ENCODE measurements at regions not wholly inside any gene's neighbourhood (a gene's known extent, or its start where the extent isn't known, plus 50 kb on each side); places are given as distances from the start of the nearest gene placed in this dataset.

- Histone ChIP-seq H3K36me3 (no peaks in the 10 kb centered on the region), H3K27me3 (no peaks in the 10 kb centered on the region), H3K4me3 (no peak overlapping the region), H3K9me3 (no peaks in the 10 kb centered on the region), H3K27ac (no peak overlapping the region), H3K4me1 (no peaks in the 10 kb centered on the region)
- ATAC-seq (ENCODE audit: low FRiP score in 2 of 2) (no peak), DNase-seq (no peak)
- TF ChIP-seq POLR2AphosphoS5 (IDR thresholded peaks at IDR 0.05), result no peak
- no peak for TF ChIP-seq EP300 (IDR thresholded peaks at IDR 0.05)
- no peak for TF ChIP-seq CTCF (IDR thresholded peaks at IDR 0.05)
- no peak for TF ChIP-seq POLR2A (IDR thresholded peaks at IDR 0.05)
- WGBS, 2 donors, result 49 to 57% methylated on average over 3 of the region's 3 CpGs
Measured at GRCh38 chr3:181631901-181632300, 79.8 kb upstream of the SOX2 start.

- no peak overlapping the region for H3K27ac ChIP-seq
- no peaks in the 10 kb centered on the region for H3K36me3 ChIP-seq
- H3K27me3 ChIP-seq, result no peaks in the 10 kb centered on the region
- ATAC-seq (ENCODE audit: low FRiP score in 2 of 2), result no peak
- DNase-seq, result no peak
- H3K4me3 ChIP-seq, result no peak overlapping the region
- TF ChIP-seq POLR2AphosphoS5 (IDR thresholded peaks at IDR 0.05) (no peak), POLR2A (IDR thresholded peaks at IDR 0.05) (no peak), CTCF (IDR thresholded peaks at IDR 0.05) (no peak), EP300 (IDR thresholded peaks at IDR 0.05) (no peak)
- no peaks in the 10 kb centered on the region for H3K4me1 ChIP-seq
- H3K9me3 ChIP-seq, result no peaks in the 10 kb centered on the region
Measured at GRCh38 chr3:181630853-181631252, 80.9 kb upstream of the SOX2 start.

- H3K4me3 ChIP-seq, result no peak overlapping the region
- 60 to 68% methylated on average over 3 of the region's 3 CpGs for WGBS, 2 donors
- H3K9me3 ChIP-seq, result no peaks in the 10 kb centered on the region
- TF ChIP-seq CTCF (IDR thresholded peaks at IDR 0.05), result no peak
- no peak for TF ChIP-seq EP300 (IDR thresholded peaks at IDR 0.05)
- TF ChIP-seq POLR2AphosphoS5 (IDR thresholded peaks at IDR 0.05), result no peak
- TF ChIP-seq POLR2A (IDR thresholded peaks at IDR 0.05), result no peak
- ATAC-seq (ENCODE audit: low FRiP score in 2 of 2), result no peak
- no peaks in the 10 kb centered on the region for H3K27me3 ChIP-seq
- no peak for DNase-seq
- H3K27ac ChIP-seq, result no peak overlapping the region
- H3K36me3 ChIP-seq, result no peaks in the 10 kb centered on the region
- H3K4me1 ChIP-seq, result no peaks in the 10 kb centered on the region
Measured at GRCh38 chr3:181629711-181630110, 82.0 kb upstream of the SOX2 start.

GRCh38 chr3:181629029-181629428 lies 82.7 kb upstream of the SOX2 start:
- DNase-seq (no peak), ATAC-seq (ENCODE audit: low FRiP score in 2 of 2) (no peak)
- Histone ChIP-seq H3K9me3 (no peaks in the 10 kb centered on the region), H3K36me3 (no peaks in the 10 kb centered on the region), H3K4me1 (peaks cover 0 to 5% (median 0%) of the 10 kb centered on the region in 4 donors), H3K27ac (no peak overlapping the region), H3K27me3 (no peaks in the 10 kb centered on the region), H3K4me3 (no peak overlapping the region)
- TF ChIP-seq CTCF (IDR thresholded peaks at IDR 0.05) (no peak), POLR2A (IDR thresholded peaks at IDR 0.05) (no peak), EP300 (IDR thresholded peaks at IDR 0.05) (no peak), POLR2AphosphoS5 (IDR thresholded peaks at IDR 0.05) (no peak)
- WGBS, 2 donors, result 78 to 88% methylated on average over 1 of the region's 1 CpG

GRCh38 chr3:181628384-181628783 lies 83.3 kb upstream of the SOX2 start:
- peaks cover 0 to 6% (median 0%) of the 10 kb centered on the region in 4 donors for H3K4me1 ChIP-seq
- TF ChIP-seq POLR2AphosphoS5 (IDR thresholded peaks at IDR 0.05) (no peak), EP300 (IDR thresholded peaks at IDR 0.05) (no peak), CTCF (IDR thresholded peaks at IDR 0.05) (no peak), POLR2A (IDR thresholded peaks at IDR 0.05) (no peak)
- no peak overlapping the region for H3K4me3 ChIP-seq
- DNase-seq, result no peak
- no peak overlapping the region for H3K27ac ChIP-seq
- H3K36me3 ChIP-seq, result no peaks in the 10 kb centered on the region
- H3K9me3 ChIP-seq, result no peaks in the 10 kb centered on the region
- no peak for ATAC-seq (ENCODE audit: low FRiP score in 2 of 2)
- no peaks in the 10 kb centered on the region for H3K27me3 ChIP-seq

Measured in upper lobe of left lung (tissue), 6 donors.